DOHH2 (cell line): ENCODE measurements at regions not wholly inside any gene's neighbourhood (a gene's known extent, or its start where the extent isn't known, plus 50 kb on each side); places are given as distances from the start of the nearest gene placed in this dataset.

Source experiments
- H3F3A ChIP-seq: fragments of 200-600 bp; sonication (generic), shearing (Covaris generic); 2 replicates; pipeline ENCODE4 v1.6.0; 2016; ENCODE audit warnings: antibody characterized with exemption, mild to moderate bottlenecking; ENCODE audit not compliant: control insufficient read depth, insufficient read depth
- H3K27ac ChIP-seq: fragments of 200-600 bp; sonication (generic); 2 replicates; pipeline ENCODE4 v1.5.1; 2014; ENCODE audit warnings: low read depth, mild to moderate bottlenecking, low read length, moderate library complexity
- H3K27me3 ChIP-seq: fragments of 200-600 bp; sonication (generic); 2 replicates; pipeline ENCODE4 v1.6.1; 2014; ENCODE audit warnings: mild to moderate bottlenecking, low read length, mixed read lengths; ENCODE audit not compliant: control insufficient read depth
- H3K36me3 ChIP-seq: fragments of 200-600 bp; sonication (generic); 2 replicates; pipeline ENCODE4 v1.6.1; 2014; ENCODE audit warnings: mild to moderate bottlenecking, low read length, moderate library complexity, mixed read lengths; ENCODE audit not compliant: control insufficient read depth
- H3K4me1 ChIP-seq: fragments of 200-600 bp; sonication (generic); 2 replicates; pipeline ENCODE4 v1.6.1; 2014; ENCODE audit warnings: mild to moderate bottlenecking, low read length, mixed read lengths; ENCODE audit not compliant: control insufficient read depth
- H3K4me2 ChIP-seq: fragments of 200-600 bp; sonication (generic); 2 replicates; pipeline ENCODE4 v1.6.0; 2014; ENCODE audit warnings: mild to moderate bottlenecking, low read length, moderate library complexity
- H3K4me3 ChIP-seq: fragments of 200-600 bp; sonication (generic); 2 replicates; pipeline ENCODE4 v1.5.1; 2014; ENCODE audit warnings: mild to moderate bottlenecking, low read length, mixed read lengths
- H3K79me2 ChIP-seq: fragments of 200-600 bp; sonication (generic); 2 replicates; pipeline ENCODE4 v1.6.1; 2014; ENCODE audit warnings: mild to moderate bottlenecking, low read length, mixed read lengths; ENCODE audit not compliant: control insufficient read depth
- H3K9me2 ChIP-seq: fragments of 200-600 bp; sonication (generic); replicated peaks from 2 replicates; pipeline ENCODE4 v1.6.1; 2014; ENCODE audit warnings: mild to moderate bottlenecking, low read length, mixed read lengths; ENCODE audit not compliant: control insufficient read depth
- H3K9me3 ChIP-seq: fragments of 200-600 bp; sonication (generic); 2 replicates; pipeline ENCODE4 v1.6.1; 2014; ENCODE audit warnings: antibody characterized with exemption, low read length, mixed read lengths; ENCODE audit not compliant: control insufficient read depth, insufficient read depth
- H4K20me1 ChIP-seq: fragments of 200-600 bp; sonication (generic); 2 replicates; pipeline ENCODE4 v1.6.0; 2014; ENCODE audit warnings: low read depth, mild to moderate bottlenecking, antibody characterized with exemption, low read length, moderate library complexity; ENCODE audit not compliant: control insufficient read depth, insufficient read depth
- CTCF ChIP-seq: fragments of 200-600 bp; sonication (generic); IDR thresholded peaks from one replicate; pipeline ENCODE4 v1.5.1; 2014; ENCODE audit warnings: antibody characterized with exemption, mild to moderate bottlenecking, low read depth, low read length; ENCODE audit not compliant: poor library complexity, severe bottlenecking
- EZH2phosphoT487 ChIP-seq: fragments of 200-600 bp; sonication (generic); IDR thresholded peaks from 2 replicates; pipeline ENCODE4 v1.6.1; 2017; ENCODE audit warnings: borderline replicate concordance, mild to moderate bottlenecking, antibody characterized with exemption, low read length, moderate library complexity, mixed read lengths

GRCh38 chr21:32200029-32200428 is 78.8 kb downstream of the MIS18A start:
- H3K27ac ChIP-seq = no peak overlapping the region
- H4K20me1 ChIP-seq = no peaks in the 10 kb centered on the region

DNA sequence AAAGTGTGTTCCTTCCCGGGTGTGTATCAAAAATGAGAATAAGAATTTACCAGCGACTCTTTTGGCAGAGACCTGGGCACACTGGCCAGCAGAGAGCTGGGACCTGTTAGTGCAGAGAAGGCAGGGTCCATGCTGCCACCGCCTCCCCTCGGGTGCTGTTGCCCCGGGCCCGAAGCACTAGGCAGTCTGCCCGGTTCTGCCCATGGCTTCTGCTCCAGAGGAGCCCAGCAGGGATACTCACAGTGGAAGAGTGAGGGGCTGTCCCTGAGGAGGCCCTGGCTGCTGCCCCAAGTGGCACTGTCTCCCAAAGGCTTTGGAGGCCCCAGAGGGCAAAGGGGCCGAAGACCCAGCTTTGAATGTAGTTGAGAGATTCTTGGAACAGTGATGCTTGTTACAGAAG is 80.5 kb downstream of the MIS18A start:
- Histone ChIP-seq H3K36me3 (no peaks in the 10 kb centered on the region), H3K79me2 (no peaks in the 10 kb centered on the region)

More at GRCh38 chr21:32200029-32200428, 78.8 kb downstream of the MIS18A start:
- Histone ChIP-seq H3F3A (no peaks in the 10 kb centered on the region), H3K27me3 (peaks cover 4% of the 10 kb centered on the region; the same call in 1 of the 2 replicates), H3K9me2 (no peaks in the 10 kb centered on the region), H3K79me2 (no peaks in the 10 kb centered on the region), H3K4me2 (no peak overlapping the region), H3K4me1 (no peaks in the 10 kb centered on the region), H3K36me3 (no peaks in the 10 kb centered on the region), H3K4me3 (no peak overlapping the region), H3K9me3 (no peaks in the 10 kb centered on the region)
- TF ChIP-seq EZH2phosphoT487 = no peak
- TF ChIP-seq CTCF = no peak

GRCh38 chr21:32197896-32198295 is 81.0 kb downstream of the MIS18A start:
- TF ChIP-seq EZH2phosphoT487 = no peak
- TF ChIP-seq CTCF = no peak
- Histone ChIP-seq H3K27ac (no peak overlapping the region), H3K4me1 (no peaks in the 10 kb centered on the region), H3K79me2 (no peaks in the 10 kb centered on the region), H4K20me1 (no peaks in the 10 kb centered on the region), H3K4me2 (no peak overlapping the region), H3F3A (no peaks in the 10 kb centered on the region), H3K27me3 (peaks cover 4% of the 10 kb centered on the region; the same call in 1 of the 2 replicates), H3K4me3 (no peak overlapping the region), H3K9me2 (no peaks in the 10 kb centered on the region), H3K9me3 (no peaks in the 10 kb centered on the region), H3K36me3 (no peaks in the 10 kb centered on the region)

More for the DNA sequence above, 80.5 kb downstream of the MIS18A start:
- Histone ChIP-seq H3F3A (no peaks in the 10 kb centered on the region), H3K4me2 (no peak overlapping the region), H4K20me1 (no peaks in the 10 kb centered on the region), H3K4me3 (no peak overlapping the region), H3K27me3 (peaks cover 4% of the 10 kb centered on the region; the same call in 1 of the 2 replicates), H3K9me2 (no peaks in the 10 kb centered on the region), H3K9me3 (no peaks in the 10 kb centered on the region), H3K4me1 (no peaks in the 10 kb centered on the region), H3K27ac (no peak overlapping the region)
- TF ChIP-seq CTCF = no peak
- TF ChIP-seq EZH2phosphoT487 = no peak
